Right ventricle myocardium inferior (tissue), 1 donor: ENCODE measurements at regions not wholly inside any gene's neighbourhood (a gene's known extent, or its start where the extent isn't known, plus 50 kb on each side); places are given as distances from the start of the nearest gene placed in this dataset.
"Not testable (repeated sequence)": the region's sequence is repeated elsewhere in the genome, so short reads cannot be mapped to it uniquely, and the experiment has no call there.

Source experiments
- ATAC-seq: fragments of 200-7000 bp; cut with Tn5 transposase; one replicate; pipeline ENCODE4 v1.9.1; 2020; ENCODE audit warnings: mild to moderate bottlenecking, moderate library complexity
- DNase-seq: peaks from one replicate; pipeline ENCODE4 v3.0.0; 2021; ENCODE audit errors: missing footprints
- intact Hi-C: fragments of 100-400 bp; cut with DNase I; formaldehyde crosslinking; loops from one replicate; pipeline ENCODE4 v1.11.0; 2022
- donor health status: DM: no; HTN: yes; CAD: no; lungs with severe emphysema.

GRCh38 chr7:57198801-57199200, 66.6 kb upstream of the ZNF479 start:
- ATAC-seq (no peak), DNase-seq (no peak)
- intact Hi-C loops, result no loop called here

GRCh38 chr7:57199252-57199651, 67.0 kb upstream of the ZNF479 start:
- DNase-seq (no peak), ATAC-seq (no peak)
- intact Hi-C loops, result no loop called here

- DNase-seq (no peak), ATAC-seq (no peak)
- intact Hi-C loops, result no loop called here
These were observed 69.0 kb upstream of the ZNF479 start for GRCh38 chr7:57201021-57201894.

GRCh38 chr7:57201895-57202210, 69.6 kb upstream of the ZNF479 start:
- ATAC-seq (no peak), DNase-seq (no peak)

GRCh38 chr7:57202274-57202673, 70.0 kb upstream of the ZNF479 start:
- ATAC-seq (no peak), DNase-seq (no peak)

More at GRCh38 chr7:57201895-57202210, 69.6 kb upstream of the ZNF479 start:
- intact Hi-C loops, result no loop called here

GRCh38 chr7:57203161-57203791, 71.0 kb upstream of the ZNF479 start:
- intact Hi-C loops, result no loop called here
- ATAC-seq (no peak), DNase-seq (no peak)

More at GRCh38 chr7:57202274-57202673, 70.0 kb upstream of the ZNF479 start:
- intact Hi-C loops, result no loop called here

GRCh38 chr7:57203858-57204257, 71.6 kb upstream of the ZNF479 start:
- not testable (repeated sequence) for DNase-seq

GRCh38 chr7:57204411-57204811, 72.2 kb upstream of the ZNF479 start:
- DNase-seq (no peak), ATAC-seq (no peak)
- intact Hi-C loops, result no loop called here

More at GRCh38 chr7:57203858-57204257, 71.6 kb upstream of the ZNF479 start:
- intact Hi-C loops, ATAC-seq: not testable (repeated sequence)

- intact Hi-C loops, result no loop called here
- no peak for DNase-seq
- no peak for ATAC-seq
These were observed 72.8 kb upstream of the ZNF479 start for GRCh38 chr7:57205000-57205399.

GRCh38 chr7:57207836-57208235, 75.6 kb upstream of the ZNF479 start:
- ATAC-seq (no peak), DNase-seq (no peak)
- intact Hi-C loops, result no loop called here

GRCh38 chr7:57210212-57210611, 78.0 kb upstream of the ZNF479 start:
- intact Hi-C loops, result no loop called here
- ATAC-seq (no peak), DNase-seq (no peak)

- ATAC-seq (no peak), DNase-seq (no peak)
- intact Hi-C loops, result no loop called here
These were observed 78.6 kb upstream of the ZNF479 start for GRCh38 chr7:57210871-57211270.

GRCh38 chr7:57211428-57212100, 79.3 kb upstream of the ZNF479 start:
- intact Hi-C loops, result no loop called here
- no peak for ATAC-seq
- no peak for DNase-seq

- intact Hi-C loops, result no loop called here
- DNase-seq (no peak), ATAC-seq (no peak)
These were observed 83.2 kb upstream of the ZNF479 start for GRCh38 chr7:57215423-57215822.

GRCh38 chr7:57216340-57216739, 84.1 kb upstream of the ZNF479 start:
- ATAC-seq (no peak), DNase-seq (no peak)
- intact Hi-C loops, result no loop called here

- intact Hi-C loops, result no loop called here
- ATAC-seq (no peak), DNase-seq (no peak)
These were observed 86.0 kb upstream of the ZNF479 start for GRCh38 chr7:57218196-57218716.

GRCh38 chr7:57220746-57221145, 88.5 kb upstream of the ZNF479 start:
- no peak for DNase-seq
- ATAC-seq, result no peak
- intact Hi-C loops, result no loop called here

GRCh38 chr7:57225666-57226065, 93.4 kb upstream of the ZNF479 start:
- DNase-seq (no peak), ATAC-seq (no peak)
- intact Hi-C loops, result no loop called here

- DNase-seq, ATAC-seq, intact Hi-C loops: not testable (repeated sequence)
These were observed 109.0 kb upstream of the ZNF479 start for GRCh38 chr7:57241236-57241635.

GRCh38 chr7:57243551-57243950, 111.3 kb upstream of the ZNF479 start:
- DNase-seq, intact Hi-C loops, ATAC-seq: not testable (repeated sequence)
